HUES64 (cell line): ENCODE measurements at regions not wholly inside any gene's neighbourhood (a gene's known extent, or its start where the extent isn't known, plus 50 kb on each side); places are given as distances from the start of the nearest gene placed in this dataset.
"Not testable (repeated sequence)": the region's sequence is repeated elsewhere in the genome, so short reads cannot be mapped to it uniquely, and the experiment has no call there.

Source experiments
- H3K27ac ChIP-seq: 2 replicates; pipeline ENCODE4 v1.7.0; 2013; ENCODE audit warnings: low read depth, low read length, inconsistent platforms
- H3K27me3 ChIP-seq: 2 replicates; pipeline ENCODE4 v1.6.1; 2013; ENCODE audit warnings: mild to moderate bottlenecking, low read length; ENCODE audit not compliant: insufficient read depth
- H3K36me3 ChIP-seq: 2 replicates; pipeline ENCODE4 v1.6.1; 2013; ENCODE audit warnings: mild to moderate bottlenecking, low read length; ENCODE audit not compliant: insufficient read depth
- H3K4me1 ChIP-seq: 2 replicates; pipeline ENCODE4 v1.6.1; 2013; ENCODE audit warnings: mild to moderate bottlenecking, low read length, moderate library complexity; ENCODE audit not compliant: insufficient read depth
- H3K4me3 ChIP-seq: 2 replicates; pipeline ENCODE4 v1.5.1; 2013; ENCODE audit warnings: mild to moderate bottlenecking, low read length, moderate library complexity
- H3K9ac ChIP-seq: 2 replicates; pipeline ENCODE4 v1.6.1; 2013; ENCODE audit warnings: mild to moderate bottlenecking, low read depth, low read length
- H3K9me3 ChIP-seq: 2 replicates; pipeline ENCODE4 v1.6.1; 2013; ENCODE audit warnings: low read depth, low read length; ENCODE audit not compliant: insufficient read depth
- WGBS: fragments of 150-250, 120-280 bp; methylation state at CpG from one replicate; pipeline ENCODE4 v1.1.7; 2013; ENCODE audit warnings: missing lambda C conversion rate; 5-methylcytosine and 5-hydroxymethylcytosine counted together

DNA sequence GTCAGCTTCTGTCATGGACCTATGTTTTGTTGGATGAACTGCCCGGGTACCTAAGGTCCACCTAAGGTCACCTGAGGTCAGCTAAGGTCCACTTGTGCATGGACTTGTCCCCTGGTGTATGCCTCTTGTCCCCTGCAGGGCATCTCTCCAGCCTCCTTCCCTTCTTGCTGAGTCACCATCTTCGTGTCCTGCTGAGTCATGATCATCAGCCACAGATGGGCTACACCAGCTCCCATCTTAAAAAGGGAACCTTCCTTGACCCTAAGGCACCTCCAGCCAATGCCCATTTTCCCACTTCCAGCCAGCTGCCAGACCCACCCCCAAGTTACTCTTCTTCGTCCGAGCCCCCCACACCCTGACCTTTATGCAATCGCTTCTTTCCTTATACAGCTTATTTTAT lies 544.9 kb downstream of the TBC1D22A start:
- Histone ChIP-seq H3K27me3 (no peaks in the 10 kb centered on the region), H3K9ac (no peak overlapping the region), H3K4me3 (no peak overlapping the region), H3K4me1 (no peaks in the 10 kb centered on the region), H3K9me3 (peaks cover 97% of the 10 kb centered on the region), H3K36me3 (no peaks in the 10 kb centered on the region), H3K27ac (no peak overlapping the region)
- 79% methylated on average over 5 of the region's 5 CpGs for WGBS

DNA sequence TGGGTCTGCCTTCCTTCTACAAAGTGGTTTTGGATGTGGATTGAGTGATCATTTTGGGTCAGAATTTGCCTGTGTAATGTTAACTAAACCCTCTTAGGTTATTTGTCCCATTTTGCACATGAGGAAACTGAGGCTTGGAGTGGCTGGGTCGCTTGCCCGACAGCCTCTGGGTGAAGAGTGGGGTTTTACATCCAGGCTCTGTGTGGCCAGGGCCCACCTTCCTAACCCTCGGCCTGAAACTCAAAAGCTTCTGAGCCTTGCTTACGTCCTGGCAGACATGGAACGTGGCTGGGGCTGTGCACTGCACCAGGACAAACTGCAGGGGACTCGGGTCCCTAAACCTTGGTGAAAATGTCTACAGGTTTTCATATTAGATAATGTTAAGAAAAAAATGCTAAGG lies 542.4 kb downstream of the TBC1D22A start:
- H3K27ac ChIP-seq = no peak overlapping the region
- H3K9me3 ChIP-seq = peaks cover 97% of the 10 kb centered on the region
- 86% methylated on average over 6 of the region's 6 CpGs for WGBS
- no peaks in the 10 kb centered on the region for H3K27me3 ChIP-seq
- no peaks in the 10 kb centered on the region for H3K36me3 ChIP-seq
- H3K4me3 ChIP-seq = no peak overlapping the region
- H3K4me1 ChIP-seq = no peaks in the 10 kb centered on the region
- H3K9ac ChIP-seq = no peak overlapping the region

DNA sequence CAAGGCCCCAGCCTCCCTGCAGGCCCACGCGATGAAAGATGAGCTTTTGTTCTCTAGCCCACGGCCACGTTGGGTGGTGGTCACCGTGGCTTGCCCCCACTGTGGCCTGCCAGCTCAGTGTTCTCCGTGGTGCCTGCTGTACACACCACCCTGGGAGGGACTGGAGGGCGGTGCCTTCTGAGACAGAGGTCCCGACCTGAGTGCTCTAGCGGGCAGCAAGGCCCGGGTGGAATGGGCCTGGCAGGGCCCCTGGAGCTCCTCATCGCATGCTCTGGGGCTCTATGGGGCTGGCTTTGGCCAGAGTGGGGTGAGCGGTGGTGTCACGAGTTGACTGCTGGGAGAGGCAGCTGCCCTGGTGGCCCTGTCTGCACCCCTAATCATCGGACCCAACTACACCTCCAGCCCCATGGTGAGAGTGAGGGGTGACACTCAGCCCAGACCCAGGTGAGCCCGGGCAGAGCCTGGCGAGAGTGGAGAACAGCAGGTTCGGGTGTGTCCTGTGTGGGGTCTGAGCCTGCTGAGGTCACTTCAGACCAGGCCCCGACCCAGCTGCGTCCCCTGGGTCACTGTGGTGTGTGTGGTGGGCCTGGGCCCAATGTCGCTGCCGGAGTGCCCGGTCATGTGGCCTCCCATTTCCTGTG lies 541.9 kb downstream of the TBC1D22A start:
- Histone ChIP-seq H3K27ac (no peak overlapping the region), H3K9ac (no peak overlapping the region), H3K9me3 (peaks cover 96% of the 10 kb centered on the region), H3K27me3 (no peaks in the 10 kb centered on the region), H3K36me3 (no peaks in the 10 kb centered on the region), H3K4me3 (no peak overlapping the region), H3K4me1 (no peaks in the 10 kb centered on the region)
- WGBS = 90% methylated on average over 22 of the region's 22 CpGs

DNA sequence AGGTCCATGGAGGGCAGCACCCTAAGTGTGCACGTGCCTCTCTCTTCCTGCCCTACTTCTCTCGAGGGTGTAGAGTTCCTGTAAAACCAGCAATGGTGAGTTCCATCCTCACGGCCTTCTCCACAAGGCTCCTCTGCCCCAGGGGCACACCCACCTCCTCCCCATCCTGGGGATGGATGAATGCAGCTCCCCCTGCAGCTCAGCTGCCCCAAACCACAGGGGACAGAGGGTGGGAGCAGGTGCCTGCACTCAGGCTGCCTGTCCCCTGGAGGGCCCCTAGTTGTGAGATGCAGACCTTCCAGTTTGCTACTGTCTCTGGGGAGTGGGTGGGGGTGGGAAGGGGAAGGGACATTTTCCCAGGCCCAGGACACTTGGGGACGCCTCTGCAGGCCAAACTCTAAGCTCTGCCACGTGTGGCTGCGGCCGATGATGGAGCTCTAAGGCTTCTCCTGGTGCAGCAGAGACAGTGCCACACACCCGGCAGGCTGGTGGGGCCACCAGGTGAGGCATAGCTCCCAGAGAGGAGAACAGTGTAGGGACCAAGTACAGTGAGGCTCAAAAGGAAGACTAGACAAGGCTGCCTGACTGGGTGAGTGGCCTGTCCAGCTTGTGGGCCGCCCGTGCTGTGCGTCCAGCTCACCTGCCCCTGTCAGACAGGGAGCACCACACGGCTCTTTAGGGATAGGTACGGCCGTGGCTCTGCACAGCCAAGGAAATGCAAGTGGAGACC lies 540.9 kb downstream of the TBC1D22A start:
- no peaks in the 10 kb centered on the region for H3K27me3 ChIP-seq
- no peak overlapping the region for H3K9ac ChIP-seq
- no peak overlapping the region for H3K4me3 ChIP-seq
- H3K9me3 ChIP-seq = peaks cover 96% of the 10 kb centered on the region
- H3K27ac ChIP-seq = no peak overlapping the region
- H3K4me1 ChIP-seq = no peaks in the 10 kb centered on the region
- H3K36me3 ChIP-seq = no peaks in the 10 kb centered on the region
- WGBS = 79% methylated on average over 14 of the region's 14 CpGs

DNA sequence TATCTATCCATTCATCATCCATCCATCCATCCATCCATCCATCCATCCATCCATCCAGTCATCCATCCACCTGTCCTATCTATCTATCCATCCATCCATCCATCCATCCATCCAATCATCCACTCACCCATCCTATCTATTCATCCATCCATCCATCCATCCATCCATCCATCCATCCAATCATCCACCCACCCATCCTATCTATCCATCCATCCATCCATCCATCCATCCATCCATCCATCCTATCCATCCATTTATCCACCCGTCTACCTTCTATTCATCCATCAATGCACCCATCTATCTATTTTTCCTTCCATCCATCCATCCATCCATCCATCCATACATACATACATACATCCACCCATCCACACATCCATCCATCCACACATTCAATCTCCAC lies 540.1 kb downstream of the TBC1D22A start:
- H3K27me3 ChIP-seq, H3K36me3 ChIP-seq, H3K4me1 ChIP-seq, H3K27ac ChIP-seq, H3K4me3 ChIP-seq, H3K9ac ChIP-seq: not testable (repeated sequence)
- H3K9me3 ChIP-seq = peaks cover 96% of the 10 kb centered on the region
- WGBS = 83% methylated on average over 1 of the region's 1 CpG

DNA sequence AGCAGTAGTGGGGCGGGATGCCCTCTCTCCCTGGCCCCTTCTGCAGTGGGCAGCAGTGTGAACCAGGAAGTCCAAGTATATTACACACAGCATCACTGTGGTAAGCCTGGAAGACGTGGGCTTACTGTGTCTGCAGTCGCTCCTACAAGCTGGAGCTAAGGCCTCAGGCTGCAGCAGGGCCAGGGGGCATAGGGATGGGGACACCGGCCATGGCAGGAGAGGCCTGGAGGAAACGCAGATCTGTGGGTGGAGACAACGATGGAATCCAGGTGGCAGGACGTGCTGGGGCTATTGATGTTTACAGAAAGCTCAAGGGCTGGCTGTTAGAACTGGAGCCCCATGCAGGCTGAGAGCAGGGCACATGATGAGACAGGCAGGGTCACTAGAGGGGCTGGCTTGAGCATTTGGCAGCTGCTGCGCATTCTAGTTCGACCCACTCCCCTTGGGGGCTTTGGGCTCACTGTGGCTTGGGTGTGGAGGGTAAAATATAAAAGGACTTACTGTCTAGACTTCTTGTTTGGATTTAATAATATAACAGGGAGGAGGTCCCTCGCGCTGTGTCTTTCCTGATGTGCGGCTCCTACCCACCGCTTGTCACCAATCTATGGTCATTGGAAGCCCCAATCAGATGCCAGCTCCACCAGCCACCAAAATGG lies 539.5 kb downstream of the TBC1D22A start:
- WGBS = 68% methylated on average over 13 of the region's 13 CpGs
- peaks cover 97% of the 10 kb centered on the region for H3K9me3 ChIP-seq

DNA sequence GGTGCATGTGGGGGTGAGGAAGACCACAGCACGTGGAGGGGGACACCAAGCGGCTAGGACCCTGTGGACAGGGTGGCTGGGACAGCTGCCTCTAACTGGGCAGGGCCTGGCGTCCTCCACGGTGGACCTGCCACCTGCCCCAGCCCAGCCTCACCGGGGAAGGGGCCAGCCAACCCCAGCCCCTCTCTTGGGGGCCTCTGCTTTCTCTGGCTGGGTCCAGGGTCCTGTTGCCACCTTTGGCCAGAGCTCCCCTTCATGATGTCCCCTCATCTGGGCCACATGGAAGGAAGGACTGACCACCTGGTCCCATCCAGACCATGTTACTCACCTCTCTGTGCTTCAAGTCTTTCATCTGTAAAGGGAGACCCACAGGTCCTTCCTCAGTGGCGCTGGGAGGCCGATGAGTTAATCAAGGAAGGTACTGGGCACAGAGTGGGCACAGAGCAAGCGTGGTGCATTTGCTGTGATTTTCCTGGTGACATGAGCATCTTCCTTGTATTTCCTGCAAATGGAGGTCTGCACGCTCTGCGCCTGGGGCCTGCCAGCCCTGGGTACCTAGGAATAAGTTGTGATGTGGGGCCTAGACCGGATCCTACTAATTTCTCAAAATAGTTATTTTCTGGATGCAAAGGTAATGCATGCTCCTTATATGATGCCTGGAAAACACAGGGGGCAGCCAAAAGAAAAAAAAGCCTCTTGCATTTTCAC lies 538.4 kb downstream of the TBC1D22A start:
- H3K36me3 ChIP-seq = no peaks in the 10 kb centered on the region
- no peaks in the 10 kb centered on the region for H3K27me3 ChIP-seq
- H3K27ac ChIP-seq = no peak overlapping the region
- no peak overlapping the region for H3K4me3 ChIP-seq
- H3K4me1 ChIP-seq = no peaks in the 10 kb centered on the region
- H3K9me3 ChIP-seq = peaks cover 99% of the 10 kb centered on the region
- 73% methylated on average over 11 of the region's 11 CpGs for WGBS
- H3K9ac ChIP-seq = no peak overlapping the region

More for the DNA sequence above, 539.5 kb downstream of the TBC1D22A start:
- H3K4me3 ChIP-seq = no peak overlapping the region
- no peaks in the 10 kb centered on the region for H3K36me3 ChIP-seq
- H3K4me1 ChIP-seq = no peaks in the 10 kb centered on the region
- H3K27me3 ChIP-seq = no peaks in the 10 kb centered on the region
- no peak overlapping the region for H3K9ac ChIP-seq
- H3K27ac ChIP-seq = no peak overlapping the region

DNA sequence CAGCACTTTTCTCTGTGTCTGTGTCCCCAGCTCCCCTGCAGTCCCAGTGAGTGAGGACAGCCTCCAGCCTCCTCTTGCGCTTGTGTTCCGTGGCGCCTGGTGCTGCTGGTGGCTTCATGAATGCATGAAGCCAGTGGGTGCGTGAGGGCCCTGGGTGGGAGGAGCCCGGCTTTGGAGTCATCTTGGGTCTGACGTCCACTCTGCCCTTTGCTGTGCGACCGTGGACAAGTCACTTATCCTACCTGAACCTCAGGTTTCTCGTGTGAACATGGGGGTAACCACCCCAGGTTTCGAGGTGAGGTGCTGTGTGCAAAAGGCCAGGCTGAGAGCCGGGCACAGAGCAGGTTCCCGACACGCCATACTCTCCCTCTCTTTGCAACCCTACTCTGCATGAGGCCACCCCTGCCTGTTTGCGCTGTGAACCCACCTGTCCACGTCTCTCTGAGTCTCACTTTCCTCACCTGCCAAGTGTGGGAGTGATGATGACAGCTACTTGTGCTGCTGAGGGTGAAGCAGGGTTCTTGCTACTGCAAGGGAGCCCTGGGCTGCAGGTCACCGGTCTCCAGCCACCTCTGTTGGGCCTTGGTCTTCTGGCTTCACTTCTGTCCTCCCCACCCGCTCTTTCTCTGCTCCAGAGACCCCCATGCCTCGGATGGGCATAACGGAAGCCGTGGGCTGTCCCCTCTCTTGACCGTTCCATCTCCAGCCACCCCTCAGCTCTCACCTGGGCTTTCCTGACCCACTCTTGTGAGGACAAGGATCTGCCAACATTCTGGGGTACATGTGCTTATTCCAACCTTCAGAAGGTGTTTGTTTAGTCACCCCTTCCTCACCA lies 537.6 kb downstream of the TBC1D22A start:
- Histone ChIP-seq H3K36me3 (no peaks in the 10 kb centered on the region), H3K4me3 (no peak overlapping the region), H3K27ac (no peak overlapping the region), H3K4me1 (no peaks in the 10 kb centered on the region), H3K9ac (no peak overlapping the region), H3K27me3 (no peaks in the 10 kb centered on the region), H3K9me3 (peaks cover 99% of the 10 kb centered on the region)
- WGBS = 81% methylated on average over 21 of the region's 21 CpGs

DNA sequence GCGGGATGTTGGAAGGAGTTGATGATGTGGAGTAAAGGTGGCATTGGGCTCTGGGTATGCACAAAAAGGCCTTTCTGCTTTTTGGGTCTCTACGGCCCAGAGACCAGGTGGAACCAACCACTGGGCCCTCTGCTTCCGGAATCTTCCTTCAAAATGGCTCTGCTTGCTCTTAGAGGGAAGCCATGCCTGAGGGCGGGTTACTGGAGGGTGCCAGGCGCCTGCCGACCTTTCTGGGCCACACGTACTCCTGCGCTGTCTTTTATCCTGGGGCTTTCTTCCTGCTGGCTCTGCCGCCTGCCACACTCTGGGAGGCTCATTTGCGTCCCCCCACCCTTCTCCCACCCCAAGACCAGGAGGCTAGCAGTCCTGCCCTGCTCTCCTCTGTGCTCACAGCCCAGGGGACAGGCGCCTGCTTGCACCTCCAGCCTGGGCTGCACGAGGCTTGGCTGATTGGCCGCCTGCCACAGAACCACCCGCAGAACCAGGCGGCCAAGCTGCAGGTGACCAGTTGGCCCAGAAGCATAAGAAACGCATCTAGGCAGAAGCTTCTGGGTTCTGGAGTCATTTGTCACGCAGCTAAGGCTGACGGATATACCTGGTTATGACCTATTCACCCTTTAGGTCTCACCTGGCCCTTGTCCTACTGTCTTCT lies 536.9 kb downstream of the TBC1D22A start:
- H3K9me3 ChIP-seq = peaks cover 98% of the 10 kb centered on the region

DNA sequence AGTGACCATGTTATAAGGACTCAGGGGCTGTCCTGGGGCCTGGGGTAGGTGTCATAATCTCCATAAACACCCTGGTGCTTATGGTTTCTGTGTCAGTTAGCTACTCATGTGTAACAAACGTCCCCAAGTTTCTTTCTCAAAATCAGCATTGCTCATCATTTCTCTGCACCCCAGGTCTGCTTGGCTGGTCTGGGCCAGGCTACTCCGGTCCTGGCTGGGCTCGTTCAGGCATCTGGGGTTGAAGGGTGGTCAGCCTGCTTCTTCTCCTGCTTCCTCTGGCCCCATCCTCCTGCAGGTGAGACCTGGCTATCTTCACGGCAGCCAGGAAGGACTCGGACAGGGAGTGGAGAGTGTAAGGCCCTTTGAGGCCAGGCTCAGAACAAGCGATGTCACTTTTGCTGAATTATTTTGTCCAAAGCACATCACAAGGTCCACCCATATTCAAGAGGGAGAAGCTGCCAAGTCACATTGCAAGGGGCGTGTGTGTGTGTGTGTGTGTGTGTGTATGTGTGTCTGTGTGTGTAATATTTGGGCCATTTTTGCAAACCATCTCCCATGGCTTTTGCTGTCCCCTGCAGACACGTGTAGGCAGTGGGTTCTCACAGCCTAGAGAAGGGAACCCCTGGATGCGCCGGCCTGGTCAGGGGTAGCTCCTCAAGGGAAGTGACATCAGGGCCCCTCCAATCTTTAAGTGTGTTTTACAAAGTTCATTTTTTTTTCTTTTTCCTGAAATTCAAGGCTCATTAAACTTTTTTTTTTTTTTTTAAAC lies 535.8 kb downstream of the TBC1D22A start:
- H3K9ac ChIP-seq = no peak overlapping the region
- H3K9me3 ChIP-seq = peaks cover 98% of the 10 kb centered on the region
- H3K27ac ChIP-seq = no peak overlapping the region
- no peak overlapping the region for H3K4me3 ChIP-seq
- no peaks in the 10 kb centered on the region for H3K4me1 ChIP-seq
- H3K36me3 ChIP-seq = no peaks in the 10 kb centered on the region
- WGBS = 82% methylated on average over 10 of the region's 10 CpGs
- H3K27me3 ChIP-seq = no peaks in the 10 kb centered on the region

More for the DNA sequence above, 536.9 kb downstream of the TBC1D22A start:
- Histone ChIP-seq H3K4me3 (no peak overlapping the region), H3K27ac (no peak overlapping the region), H3K4me1 (no peaks in the 10 kb centered on the region), H3K36me3 (no peaks in the 10 kb centered on the region), H3K9ac (no peak overlapping the region), H3K27me3 (no peaks in the 10 kb centered on the region)
- 86% methylated on average over 18 of the region's 18 CpGs for WGBS
